Fibroblast of pulmonary artery (primary cell): ENCODE measurements at regions not wholly inside any gene's neighbourhood (a gene's known extent, or its start where the extent isn't known, plus 50 kb on each side); places are given as distances from the start of the nearest gene placed in this dataset.

Source experiments
- DNase-seq: peaks from one replicate; pipeline ENCODE4 v3.0.0-alpha.2; 2010; ENCODE audit warnings: low read depth
- H3K4me3 ChIP-seq: replicated peaks from 2 replicates; pipeline ENCODE4 v1.5.1; 2011; ENCODE audit warnings: low read depth, mild to moderate bottlenecking, control low read depth, low read length, moderate library complexity
- CTCF ChIP-seq: IDR thresholded peaks from 2 replicates; pipeline ENCODE4 v1.5.1; 2011; ENCODE audit warnings: mild to moderate bottlenecking, control low read depth, low read length, inconsistent platforms; ENCODE audit errors: missing control alignments

DNA sequence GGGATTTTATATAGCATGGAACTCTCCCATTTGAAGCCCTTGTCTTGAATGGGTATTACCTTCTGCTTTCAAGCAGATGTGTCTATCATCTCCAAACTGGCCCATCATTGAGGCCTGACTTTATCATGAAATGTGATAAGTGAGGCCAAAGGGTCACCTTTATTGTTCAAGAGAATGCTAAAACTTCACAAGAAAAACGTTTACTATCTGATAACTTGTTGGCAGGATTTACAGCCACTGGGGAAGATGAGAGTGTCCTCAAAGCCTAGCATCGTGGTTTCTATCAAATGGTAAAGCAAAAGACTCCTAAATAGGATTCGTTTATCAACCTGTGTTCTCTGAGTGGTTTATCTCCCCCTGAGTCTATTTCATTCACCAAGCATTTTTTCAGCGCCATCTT is 62.0 kb upstream of the CLMN start:
- no peak for DNase-seq
- no peak overlapping the region for H3K4me3 ChIP-seq
- no peak for TF ChIP-seq CTCF

DNA sequence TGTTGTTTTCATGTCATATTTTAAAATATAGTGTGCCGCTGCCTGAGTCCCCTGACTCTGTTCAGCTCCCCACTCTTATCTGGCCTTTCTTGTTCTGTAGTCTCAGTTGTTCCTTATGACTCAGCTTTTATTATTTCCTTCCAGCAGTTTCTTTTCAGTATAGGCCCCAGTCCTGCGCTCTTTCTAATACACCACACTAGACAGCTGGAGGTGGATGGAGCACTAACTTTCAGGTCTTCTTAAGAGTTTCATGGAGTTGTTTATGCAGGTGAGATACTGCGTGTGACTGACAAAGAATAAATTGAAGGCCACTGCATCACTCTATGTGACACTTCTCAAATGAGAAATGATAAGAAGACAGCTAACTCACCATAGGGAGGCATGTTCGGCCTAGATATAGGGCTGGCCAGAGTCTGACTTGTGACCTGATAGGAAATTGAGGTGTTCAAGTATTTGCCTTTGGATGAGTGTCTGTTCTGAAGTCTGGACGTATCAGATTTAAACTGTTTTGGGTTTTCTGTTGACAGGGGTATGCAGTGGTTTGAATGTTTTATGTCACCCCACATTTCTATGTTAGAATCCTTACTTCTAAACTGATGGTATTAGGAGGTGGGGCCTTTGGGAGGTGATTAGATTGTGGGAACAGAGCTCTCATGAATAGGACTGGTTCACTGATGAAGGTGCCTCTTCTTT is 60.8 kb upstream of the CLMN start:
- DNase-seq: no peak
- TF ChIP-seq CTCF: no peak
- H3K4me3 ChIP-seq: no peak overlapping the region

GRCh38 chr14:95379634-95380033 is 59.9 kb upstream of the CLMN start:
- DNase-seq: no peak
- TF ChIP-seq CTCF: no peak
- H3K4me3 ChIP-seq: no peak overlapping the region

DNA sequence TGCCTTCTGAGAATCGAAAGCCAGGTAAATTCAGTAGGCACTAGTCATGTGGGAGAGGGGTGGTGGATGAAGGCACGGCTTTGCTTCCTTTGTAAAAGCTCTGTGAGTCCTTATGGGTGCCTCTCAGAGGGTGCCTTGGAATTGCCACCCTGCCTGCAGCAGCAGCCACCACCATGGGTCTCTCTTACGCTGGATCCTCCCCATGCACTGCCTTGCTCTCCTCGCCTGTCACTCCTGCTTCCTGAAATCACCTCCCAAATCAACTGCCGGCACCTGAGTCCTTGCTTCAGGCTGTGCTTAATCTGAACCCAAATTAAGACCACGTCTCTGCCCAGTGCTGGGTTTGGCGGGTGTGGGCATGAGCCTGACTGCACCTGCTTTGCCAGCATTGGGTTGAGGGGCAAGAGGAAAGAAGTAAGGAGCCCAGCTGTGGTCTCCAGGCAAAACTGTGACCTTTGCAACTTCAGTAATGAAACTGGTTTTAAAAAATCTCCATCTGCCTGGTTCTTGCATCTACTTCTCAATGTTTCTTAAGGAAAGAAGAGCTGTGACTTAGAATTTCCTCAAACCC is 55.9 kb upstream of the CLMN start:
- H3K4me3 ChIP-seq: no peak overlapping the region
- no peak for DNase-seq
- TF ChIP-seq CTCF: no peak

DNA sequence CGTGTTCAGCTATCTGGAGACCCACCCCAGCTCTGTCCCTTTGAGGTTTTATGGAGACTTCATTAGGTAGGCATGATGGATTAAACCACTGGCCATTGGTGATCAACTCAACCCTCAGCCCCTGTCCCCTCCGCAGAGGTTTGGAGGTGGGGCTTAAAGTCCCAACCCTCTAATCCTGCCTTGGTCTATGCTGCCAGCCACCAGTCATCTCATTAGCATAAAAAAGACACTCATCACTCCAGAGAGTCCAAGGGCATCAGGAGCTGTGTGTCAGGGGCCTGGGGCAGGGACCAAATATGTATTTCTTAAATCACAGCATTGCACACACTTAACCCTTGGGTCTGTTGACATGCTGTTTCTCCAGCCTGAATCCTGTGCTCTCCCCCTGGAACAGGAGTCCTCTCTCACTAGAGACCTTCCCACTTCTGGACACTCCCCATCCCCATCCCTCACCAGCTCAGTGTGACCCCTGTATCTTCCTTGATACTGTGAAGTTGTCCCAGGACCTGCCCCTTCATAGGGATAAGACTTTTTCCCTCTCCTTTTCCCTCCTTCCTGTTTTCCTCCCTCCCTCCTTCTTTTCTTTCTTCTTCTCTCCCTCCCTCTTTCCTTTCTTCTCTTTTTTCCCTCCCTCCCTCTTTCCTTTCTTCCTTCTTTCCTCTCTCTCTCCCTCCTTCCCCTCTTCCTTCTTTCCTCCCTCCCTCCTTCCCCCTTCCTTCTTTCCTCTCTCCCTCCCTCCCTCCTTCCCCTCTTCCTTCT is 54.7 kb upstream of the CLMN start:
- H3K4me3 ChIP-seq: no peak overlapping the region
- no peak for TF ChIP-seq CTCF
- no peak for DNase-seq

DNA sequence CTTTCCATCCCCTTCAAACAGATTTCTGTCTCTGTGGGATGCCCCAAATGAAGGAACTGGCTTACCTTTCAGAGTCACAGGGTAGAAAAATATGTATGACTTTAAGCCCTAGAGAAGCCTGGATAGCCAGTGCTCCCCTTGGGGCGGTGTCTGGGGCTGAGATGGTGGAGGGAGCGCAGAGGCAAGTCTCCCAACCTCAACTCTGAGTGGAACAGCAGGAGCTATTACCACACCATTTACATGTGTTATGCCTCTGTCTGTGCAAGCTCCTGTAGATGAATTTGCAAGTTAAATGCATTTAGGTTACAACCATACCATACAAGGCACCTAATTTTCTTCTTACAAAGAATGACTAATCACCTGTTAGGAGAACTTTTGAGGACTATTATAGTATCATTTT is 50.4 kb upstream of the CLMN start:
- DNase-seq: no peak
- TF ChIP-seq CTCF: no peak
- no peak overlapping the region for H3K4me3 ChIP-seq
